COR-L47 (cell line): ENCODE measurements at regions not wholly inside any gene's neighbourhood (a gene's known extent, or its start where the extent isn't known, plus 50 kb on each side); places are given as distances from the start of the nearest gene placed in this dataset.
A peak's percentile ranks its signal among the peaks of the same experiment; 100 is the strongest.
"Not testable (repeated sequence)": the region's sequence is repeated elsewhere in the genome, so short reads cannot be mapped to it uniquely, and the experiment has no call there.

ENCODE experiments used
- DNase-seq: peaks from one replicate; lab custom pipeline; 2025; lab: John Stamatoyannopoulos, UW

DNA sequence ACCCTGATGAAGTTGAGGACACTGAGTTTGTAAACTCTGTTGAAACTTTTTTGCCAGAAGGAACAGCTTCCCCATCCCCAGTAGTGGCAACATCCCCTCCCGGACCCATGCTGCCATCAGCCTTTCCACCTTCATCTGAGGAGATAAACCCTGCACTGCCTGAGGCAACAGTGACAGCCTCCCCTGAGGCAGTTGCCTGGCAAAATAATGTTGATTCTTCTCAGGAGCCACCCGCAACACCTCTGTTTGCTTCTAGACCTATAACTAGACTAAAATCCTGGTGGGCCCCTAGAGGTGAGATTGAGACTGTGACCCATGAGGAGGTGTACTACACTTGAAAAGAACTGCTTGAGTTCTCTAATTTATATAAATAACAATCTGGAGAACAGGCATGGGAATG lies 597.6 kb upstream of the NR3C2 start:
- DNase-seq = not testable (repeated sequence)

DNA sequence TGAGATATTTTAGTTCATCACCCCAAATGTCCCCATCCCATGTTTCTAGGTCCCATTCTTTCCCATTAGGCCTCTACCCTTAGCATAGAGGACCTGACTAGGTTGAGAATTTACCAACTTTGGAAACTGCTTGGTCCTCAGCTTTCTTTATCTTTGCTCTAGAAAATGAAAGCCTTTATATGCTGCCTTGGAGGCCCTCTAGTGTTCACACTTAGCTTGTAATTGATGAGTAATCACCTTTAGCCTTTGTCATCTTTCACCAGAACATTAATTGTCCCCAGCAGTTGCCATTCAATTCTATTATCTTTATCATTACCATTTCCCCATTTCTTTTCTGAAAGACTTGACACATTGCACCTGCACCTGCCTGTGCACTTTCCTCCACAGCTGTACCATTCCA lies 589.2 kb upstream of the NR3C2 start:
- no peak for DNase-seq

DNA sequence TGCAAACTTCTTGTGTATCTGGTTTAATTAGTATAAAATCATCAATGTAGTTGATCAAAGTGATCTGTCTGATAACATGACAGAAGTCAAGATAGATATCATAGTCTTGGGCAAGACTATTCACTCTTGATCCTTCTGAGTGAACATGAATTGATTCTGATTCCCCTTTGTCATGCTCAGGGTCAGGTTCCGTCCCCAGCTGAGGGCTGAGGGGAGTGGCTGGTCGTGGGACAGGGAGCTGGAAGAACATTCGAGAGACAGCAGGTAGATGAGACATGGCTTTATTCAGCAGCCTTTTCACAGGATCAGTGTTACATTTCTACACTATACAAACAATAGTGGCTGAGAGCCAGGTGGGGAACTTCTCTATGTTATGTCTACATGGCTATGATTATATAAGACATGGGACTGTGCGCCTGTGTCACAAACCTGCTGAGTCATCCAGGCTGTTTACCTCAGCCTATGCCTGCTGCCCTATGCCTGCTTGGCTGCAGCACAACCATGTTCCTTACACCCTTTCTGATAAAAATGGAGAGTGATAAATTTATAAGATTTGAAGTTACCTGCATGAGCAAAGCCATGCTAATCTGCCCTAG lies 586.9 kb upstream of the NR3C2 start:
- peak; percentile 34 for DNase-seq

DNA sequence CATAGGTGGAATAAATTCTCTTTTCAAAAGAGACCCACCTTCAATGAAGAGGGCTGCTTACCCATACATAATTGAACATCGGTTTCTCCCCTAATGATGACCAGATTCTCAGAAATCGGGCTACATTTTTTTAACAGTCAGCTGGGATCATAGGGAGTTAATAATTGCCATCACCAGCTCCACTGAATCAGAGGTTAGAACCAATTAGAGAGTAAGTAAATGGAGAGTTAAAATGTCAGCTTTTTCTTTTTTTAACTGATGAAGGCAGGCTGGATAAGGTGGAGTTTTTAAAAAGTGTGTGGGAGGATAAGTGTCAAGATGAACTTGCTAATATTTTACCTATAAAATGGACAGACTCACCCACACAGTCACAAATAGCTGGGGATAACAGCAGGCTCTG lies 584.5 kb upstream of the NR3C2 start:
- no peak for DNase-seq

DNA sequence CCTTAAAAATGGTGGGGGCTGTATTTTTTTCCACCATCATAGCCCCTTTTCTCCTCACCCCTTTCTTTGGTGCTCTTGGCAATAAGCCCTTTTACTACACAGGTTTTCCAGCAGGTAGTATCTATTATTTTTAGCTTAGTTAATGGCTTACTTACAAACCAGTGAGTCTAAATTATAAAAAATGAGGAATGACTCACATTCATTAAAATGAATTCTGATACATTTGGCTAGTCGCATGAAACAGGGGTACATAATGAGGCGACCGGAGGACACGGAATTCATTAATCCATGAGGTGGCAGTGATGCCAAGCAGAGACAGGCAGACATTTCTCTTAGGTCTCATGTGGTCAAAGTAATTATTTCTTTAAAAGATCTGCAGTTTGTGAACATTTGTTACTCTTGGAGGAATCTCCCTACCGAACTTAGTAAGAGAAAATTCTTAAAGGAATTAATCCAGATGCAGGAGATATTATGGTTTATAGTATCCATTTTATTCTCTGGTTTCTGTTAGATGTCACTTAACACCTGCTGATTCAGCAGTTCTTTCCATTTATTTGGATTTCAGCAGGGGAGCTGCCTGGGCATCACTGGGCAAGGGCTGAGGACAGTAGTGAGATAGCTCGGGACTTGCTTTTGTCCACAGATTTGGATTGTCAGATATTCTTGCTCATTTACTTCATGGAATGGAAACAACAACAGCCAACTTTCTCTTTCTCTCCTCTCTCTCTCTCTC lies 575.0 kb upstream of the NR3C2 start:
- no peak for DNase-seq

DNA sequence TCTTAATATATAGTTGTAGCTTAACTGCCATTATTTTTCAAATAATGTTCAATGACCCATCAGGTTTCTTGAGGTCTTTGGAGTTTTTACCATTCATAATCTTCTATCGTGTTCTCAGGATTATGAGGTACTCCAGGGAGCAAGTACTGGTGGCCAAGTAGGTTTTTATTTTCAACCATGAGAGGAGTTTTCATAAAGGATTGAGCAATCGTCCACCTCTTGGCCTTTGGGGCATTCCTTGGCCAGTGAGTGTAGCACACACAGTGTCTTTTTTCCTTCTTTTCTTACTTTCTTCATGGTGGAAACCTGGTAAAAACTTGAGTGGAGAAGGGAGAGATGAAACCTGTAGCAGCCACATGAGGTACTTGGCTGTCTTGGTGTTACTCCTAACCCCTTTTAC lies 567.0 kb upstream of the NR3C2 start:
- no peak for DNase-seq

DNA sequence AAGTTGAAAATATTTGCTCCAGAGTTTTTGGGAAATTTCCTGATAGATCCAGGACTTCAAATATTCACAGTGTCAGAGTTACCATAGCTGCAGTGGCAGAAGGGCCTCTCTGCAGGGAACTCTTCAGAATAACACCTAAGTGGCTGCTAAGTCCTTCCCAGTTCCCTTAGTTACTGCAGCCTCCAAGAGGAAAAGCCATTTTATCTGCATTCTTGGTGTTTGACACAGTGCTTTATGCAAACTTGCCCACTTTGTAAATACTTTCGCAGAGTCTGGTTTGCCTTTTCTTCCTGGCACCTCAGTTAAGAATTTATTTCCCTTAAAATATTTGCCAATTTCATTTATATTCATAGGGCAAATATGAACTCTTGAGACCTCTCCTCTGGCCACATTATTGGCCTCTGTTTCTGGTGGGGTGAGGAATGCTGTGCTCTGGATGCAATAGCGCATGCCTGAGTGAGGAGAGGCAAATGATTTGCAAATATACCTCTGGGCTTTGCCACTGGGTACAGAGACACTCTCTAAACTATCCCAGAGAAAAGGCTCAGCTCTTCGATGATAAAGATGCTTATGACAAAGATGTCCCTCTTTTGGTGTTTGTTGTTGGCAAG lies 566.3 kb upstream of the NR3C2 start:
- DNase-seq = no peak

DNA sequence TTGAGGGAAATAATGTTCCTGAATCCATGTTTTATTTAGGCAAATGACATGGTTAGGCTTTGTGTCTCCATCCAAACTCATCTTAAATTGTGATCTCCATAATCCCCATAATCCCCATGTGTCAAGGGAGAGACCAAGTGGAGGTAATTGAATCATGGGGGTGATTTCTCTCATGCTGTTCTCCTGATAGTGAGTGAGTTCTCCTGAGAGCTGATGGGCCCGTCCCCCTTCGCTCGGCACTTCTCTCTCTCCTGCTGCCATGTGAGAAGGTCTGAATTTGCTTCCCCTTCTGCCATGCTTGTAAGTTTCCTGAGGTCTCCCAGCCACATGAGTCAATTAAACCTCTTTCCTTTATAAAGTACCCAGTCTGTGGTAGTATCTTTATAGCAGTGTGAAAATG lies 563.0 kb upstream of the NR3C2 start:
- DNase-seq = no peak

DNA sequence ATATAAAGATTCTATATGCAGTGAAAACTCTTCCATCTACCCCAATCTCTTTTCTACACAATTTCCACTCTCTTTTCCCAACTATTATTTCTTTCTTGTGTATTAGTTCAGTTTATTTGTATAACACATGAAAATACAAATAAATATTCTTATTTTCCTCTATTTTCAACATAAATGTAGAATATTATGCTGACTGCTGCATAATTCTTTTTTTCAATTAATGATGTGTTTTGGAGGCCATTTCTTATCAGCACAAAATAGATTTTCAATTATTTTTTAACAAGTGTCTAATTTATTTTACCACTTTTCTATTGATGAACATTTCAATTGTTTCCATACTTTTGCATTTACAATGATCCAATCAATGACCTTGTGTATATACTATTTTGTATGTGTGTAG lies 557.7 kb upstream of the NR3C2 start:
- no peak for DNase-seq

DNA sequence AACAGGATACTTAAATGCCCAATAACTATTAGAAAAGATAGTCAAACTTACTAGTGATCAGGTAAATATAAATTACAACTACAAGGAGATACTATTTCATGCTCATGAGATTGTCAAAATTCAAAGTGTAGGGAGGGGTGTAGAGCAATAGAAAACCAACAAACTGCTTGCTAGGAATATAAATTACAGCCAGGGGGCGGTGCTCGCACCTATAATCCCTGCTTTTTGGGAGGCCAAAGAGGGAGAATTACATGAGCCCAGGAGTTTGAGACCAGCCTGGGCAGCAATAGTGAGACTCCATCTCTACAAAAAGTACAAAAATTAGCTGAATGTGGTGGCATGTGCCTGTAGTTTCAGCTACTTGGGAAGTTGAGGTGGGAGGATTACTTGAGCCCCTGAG lies 556.5 kb upstream of the NR3C2 start:
- DNase-seq = no peak

DNA sequence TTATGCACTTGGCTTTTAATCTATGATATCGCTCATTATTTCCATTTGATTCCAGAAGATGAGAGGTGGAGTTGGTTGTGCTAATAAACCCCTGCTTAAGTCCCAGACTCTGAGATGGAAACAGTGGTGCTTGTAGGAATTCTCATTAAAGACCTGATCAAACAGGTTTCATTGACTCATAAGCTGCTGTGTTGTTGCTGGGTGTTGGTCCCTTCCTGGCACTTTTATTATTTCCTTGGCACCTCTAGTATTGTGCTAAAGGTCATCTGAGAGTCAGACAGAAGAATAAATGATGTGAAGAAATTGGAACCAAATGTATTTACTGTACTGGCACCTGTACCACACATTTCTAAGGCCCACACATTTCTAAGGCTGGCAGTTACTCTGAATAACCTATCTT lies 544.7 kb upstream of the NR3C2 start:
- DNase-seq = no peak

DNA sequence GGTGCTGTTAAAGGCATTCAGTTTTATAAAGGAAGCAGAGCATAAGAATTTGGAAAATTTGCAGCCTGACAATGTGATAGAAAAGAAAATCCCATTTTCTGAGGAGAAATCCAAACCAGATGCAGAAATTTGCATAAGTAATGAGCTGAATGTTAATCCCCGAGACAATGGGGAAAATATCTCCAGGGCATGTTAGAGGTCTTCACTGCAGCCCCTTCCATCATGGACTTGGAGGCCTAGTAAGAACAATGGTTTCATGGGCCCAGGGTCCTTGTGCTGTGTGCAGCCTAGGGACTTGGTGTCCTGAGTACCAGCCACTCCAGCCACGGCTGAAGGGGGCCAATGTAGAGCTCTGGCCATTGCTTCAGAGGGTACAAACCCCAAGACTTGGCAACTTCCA lies 542.7 kb upstream of the NR3C2 start:
- DNase-seq = no peak

DNA sequence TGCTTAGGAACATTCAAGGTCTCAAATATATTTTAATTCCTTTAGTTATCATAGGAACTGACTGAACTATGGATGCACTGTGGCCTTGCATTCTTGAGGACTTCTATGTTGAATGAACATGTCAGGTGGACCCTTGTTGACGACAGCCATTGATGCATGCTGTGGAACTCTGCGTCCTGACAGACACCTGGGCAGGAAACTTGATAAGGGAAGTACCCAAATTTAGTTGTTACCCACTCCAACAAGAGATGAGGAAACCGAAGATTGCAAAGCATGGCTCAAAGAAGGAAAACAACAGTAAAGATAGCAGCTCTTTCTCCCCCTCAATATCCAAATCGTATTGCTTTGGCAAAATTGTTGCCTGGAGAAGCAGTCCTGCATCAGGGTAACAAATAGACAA lies 540.0 kb upstream of the NR3C2 start:
- DNase-seq = no peak

DNA sequence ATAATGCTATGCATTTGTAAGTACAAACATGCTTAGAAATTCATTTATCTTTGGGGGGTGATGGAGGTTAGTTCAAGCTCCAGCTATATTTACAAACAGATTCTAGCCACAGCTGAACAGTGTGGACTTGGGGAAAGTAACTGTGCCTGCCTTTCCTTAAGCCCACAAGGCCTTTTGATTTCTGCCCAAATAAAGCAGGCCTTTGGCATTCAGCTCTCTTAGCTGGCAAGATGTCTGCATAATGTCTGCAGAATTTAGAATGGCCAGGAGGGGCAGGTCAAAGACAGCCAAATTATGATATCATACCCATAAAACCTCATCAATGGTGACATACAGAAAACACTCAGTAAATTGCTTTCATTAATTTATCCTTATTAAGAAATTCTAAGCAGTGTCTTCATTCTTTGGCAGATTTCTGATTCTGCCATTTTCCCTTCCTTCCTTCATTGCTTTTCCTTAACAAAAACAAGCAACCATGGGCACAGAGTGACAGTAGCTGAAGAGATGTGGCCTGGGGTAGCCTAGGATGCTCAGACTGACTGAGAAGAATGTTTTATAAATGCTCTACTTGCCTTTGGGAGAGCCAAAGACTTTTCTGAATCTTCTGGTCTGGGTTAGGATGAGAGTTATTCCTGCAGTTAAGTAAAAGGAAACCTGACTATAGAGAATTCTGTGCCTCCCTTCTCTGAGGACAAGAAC lies 538.7 kb upstream of the NR3C2 start:
- DNase-seq = no peak

DNA sequence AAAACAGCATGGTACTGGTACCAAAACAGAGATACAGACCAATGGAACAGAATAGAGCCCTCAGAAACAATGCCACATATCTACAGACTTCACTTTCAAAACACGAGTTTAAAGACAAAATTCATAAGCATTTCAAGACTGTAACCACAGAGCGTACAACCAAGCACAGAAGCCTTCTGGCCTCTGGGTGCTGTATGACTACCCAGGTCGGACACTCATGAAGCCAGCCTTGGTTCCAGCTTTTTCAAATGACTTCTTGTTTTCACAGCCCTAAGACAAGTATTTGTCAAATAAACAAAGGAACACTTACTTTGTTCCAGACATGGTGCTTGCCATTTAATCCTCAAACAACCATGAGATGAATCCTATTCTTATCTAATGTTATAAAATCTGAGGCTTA lies 536.1 kb upstream of the NR3C2 start:
- no peak for DNase-seq

DNA sequence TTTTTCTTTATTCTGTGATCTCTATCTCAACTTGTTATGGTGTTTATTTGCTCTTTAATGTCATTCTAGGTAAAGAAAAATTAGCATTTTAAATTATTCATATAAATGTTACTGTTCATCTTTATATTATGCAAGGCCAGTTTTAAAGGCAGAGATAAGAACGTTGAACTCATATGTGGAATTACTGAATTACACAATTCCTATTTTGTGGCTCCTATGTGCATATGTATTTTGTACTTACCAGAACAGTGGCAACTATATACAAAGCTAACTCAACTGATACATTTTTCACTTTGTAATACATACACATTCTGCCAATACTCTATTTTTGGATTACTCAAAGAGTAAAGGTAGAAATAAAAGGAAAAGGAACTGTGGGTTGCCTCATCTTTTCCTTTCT lies 533.2 kb upstream of the NR3C2 start:
- DNase-seq = no peak

DNA sequence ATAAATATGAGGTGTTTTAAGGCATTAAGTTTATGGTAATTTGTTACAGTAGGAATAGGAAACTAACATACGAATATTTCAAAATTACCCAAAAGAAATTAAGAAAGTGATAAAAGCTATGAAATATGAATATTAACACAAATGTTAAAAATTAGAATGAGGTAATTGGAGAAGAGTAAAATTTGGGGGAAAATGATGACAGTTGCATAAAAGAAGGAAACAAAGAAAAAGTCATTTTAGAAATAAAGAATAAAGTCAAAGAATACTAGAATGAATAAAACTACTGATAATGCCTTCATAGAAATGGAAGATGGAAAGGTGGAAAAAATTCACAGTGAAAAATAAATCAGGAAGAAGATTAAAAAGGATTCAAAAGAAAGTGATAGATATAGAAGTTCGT lies 522.9 kb upstream of the NR3C2 start:
- DNase-seq = no peak

DNA sequence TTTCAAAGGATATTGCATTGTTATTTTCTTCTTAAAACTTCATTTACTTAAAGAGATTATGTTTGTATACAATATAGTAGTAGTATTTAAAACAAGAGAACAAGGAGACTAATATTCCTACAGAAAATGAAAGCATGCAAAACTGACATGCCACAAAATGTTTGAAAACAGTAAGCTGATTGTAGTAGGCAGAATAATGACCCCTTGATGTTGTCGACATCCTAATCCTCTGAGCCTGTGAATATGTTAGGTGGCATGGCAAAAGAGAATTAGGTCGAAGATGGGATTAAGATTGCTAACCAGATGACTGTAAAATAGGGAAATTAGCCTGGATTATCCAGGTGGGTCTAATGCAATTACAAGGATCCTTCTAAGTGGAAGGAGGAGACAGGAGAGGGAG lies 522.2 kb upstream of the NR3C2 start:
- DNase-seq = no peak

DNA sequence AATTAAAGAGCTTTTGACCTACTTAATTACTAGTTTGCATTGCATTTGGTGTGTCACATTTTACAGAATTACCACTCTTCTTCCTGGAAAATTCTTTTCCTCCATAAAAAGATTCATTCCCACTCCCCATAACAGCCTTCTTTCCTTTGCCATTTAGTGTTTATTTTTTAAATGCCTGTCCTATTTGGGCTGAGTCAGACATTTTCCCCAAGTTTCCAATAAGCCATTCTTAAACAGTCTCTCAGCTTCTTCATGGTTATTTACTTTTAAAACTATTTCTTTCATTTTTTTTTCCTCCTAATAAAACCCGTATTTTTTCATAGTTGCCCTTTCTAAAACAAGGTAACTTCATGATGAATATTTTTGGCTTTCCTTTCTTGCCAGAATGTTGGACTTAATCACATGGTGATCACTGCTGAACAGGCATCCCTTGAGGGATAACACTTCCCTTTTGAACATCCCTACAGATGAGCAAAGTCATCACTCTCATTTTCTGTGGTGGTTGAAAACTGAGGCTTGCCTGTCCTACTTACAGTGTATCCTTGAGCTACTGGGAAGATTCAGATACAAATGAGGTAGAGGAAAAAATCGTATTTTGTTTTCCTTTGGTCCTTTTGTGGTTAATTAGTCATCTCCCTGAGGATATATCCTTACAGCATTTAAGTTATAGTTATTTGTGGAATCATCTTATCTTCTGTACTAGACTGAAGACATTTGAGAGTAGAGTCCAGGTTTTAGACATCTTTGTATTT lies 520.5 kb upstream of the NR3C2 start:
- no peak for DNase-seq

DNA sequence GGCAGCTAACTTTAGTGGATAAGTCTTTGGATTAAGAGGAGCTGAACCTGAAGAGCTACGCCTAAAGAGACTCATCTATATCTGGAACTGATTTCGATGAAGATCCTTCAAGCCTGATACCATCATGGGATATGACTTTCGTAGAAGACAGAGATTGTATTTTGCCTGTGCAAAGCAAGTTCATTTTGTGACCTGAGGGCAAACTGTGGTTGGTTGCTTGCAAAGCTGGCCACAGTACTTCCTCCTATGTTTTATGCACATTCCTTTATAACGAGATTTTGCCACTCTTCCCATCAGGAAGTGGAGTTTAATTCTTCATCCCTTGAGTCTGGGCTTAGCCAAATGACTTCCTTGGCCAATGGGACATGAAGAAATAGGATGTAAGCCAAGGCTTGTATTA lies 519.3 kb upstream of the NR3C2 start:
- DNase-seq = no peak

DNA sequence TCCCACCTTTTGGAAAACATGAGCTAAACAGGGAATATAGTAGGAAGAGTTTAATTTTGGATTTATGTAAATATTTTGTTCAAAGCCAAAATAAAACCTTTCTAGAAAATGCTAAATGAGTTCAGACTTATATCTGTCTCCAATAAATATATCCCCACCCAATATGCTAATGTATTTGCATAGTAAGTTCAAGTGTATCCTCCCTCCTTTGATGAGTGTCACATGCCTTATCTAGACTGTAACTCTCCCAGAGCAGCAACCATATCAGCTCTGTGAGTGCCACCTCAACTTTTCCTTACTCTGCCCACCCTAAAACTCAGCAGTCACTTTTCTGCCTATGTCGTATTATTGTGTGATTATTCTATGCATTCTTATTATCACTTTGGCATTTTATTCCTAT lies 516.1 kb upstream of the NR3C2 start:
- DNase-seq = no peak

DNA sequence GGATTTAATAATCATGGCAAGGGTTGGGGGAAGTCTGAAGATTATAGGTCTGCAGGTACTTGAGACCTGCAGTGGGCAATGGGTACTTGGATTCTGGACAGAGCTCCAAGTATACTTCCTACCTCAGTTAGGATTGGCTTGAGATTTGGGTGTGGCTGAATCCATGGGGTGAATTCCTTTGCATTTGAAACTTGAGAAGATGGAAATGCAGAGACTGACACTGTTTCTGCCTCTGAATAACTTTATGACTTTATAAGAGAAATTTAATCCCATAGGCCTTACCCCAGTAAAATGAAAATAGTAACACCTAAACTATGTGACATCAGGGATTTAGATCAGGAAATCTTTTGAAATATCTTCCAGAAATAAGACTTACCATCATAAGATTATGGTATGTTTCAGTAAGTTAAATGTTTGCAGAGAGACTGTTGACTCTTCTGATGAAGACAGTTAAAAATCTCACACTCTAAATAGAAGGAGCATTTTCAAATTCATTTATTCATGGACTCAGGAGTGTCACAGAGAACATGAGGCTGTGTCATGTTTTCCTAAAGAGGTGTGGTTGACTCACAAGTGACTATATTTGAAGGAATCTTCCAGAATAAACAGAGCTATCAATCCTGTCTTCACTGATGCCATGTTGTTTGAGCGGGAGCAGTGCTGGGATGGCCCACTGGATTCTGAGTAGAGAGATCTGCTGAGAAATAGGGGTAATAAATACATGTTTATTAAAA lies 513.5 kb upstream of the NR3C2 start:
- DNase-seq = no peak
